ENCODE measurements at regions not wholly inside any gene's neighbourhood (a gene's known extent, or its start where the extent isn't known, plus 50 kb on each side); places are given as distances from the start of the nearest gene placed in this dataset.

- no peak for DNase-seq (ENCODE audit: low read depth, low spot score)
- H3K9ac ChIP-seq (ENCODE audit: low read length): no peak overlapping the region
- no peaks in the 10 kb centered on the region for H3K36me3 ChIP-seq (ENCODE audit: control insufficient read depth in 1 of 2, insufficient read depth in 2 of 2, low read length in 2 of 2)
- POLR2A ChIA-PET: no interaction called here
- intact Hi-C loops (cut with micrococcal nuclease): no loop called here
- H4K20me1 ChIP-seq (ENCODE audit: insufficient read depth): no peaks in the 10 kb centered on the region
- no peak overlapping the region for H2AFZ ChIP-seq (ENCODE audit: low read depth, low read length, poor library complexity, severe bottlenecking)
- H3K27ac ChIP-seq (ENCODE audit: low read depth, low read length): no peak overlapping the region
- no TSS peak for BruUV-seq (replicated peaks)
- H3K4me3 ChIP-seq (replicated peaks in 1 of 2; ENCODE audit: low read depth in 1 of 2, low read length in 2 of 2): no peak overlapping the region
- no peaks in the 10 kb centered on the region for H3K27me3 ChIP-seq (ENCODE audit: insufficient read depth, low read length)
- H3K9me3 ChIP-seq (ENCODE audit: control insufficient read depth in 1 of 2, insufficient read depth in 1 of 2, low read depth in 1 of 2, low read length in 2 of 2): no peaks in the 10 kb centered on the region
- no peak for TF ChIP-seq CBX3 (IDR thresholded peaks at IDR 0.05; ENCODE audit: low read depth)
- TF ChIP-seq, protein P1, sequence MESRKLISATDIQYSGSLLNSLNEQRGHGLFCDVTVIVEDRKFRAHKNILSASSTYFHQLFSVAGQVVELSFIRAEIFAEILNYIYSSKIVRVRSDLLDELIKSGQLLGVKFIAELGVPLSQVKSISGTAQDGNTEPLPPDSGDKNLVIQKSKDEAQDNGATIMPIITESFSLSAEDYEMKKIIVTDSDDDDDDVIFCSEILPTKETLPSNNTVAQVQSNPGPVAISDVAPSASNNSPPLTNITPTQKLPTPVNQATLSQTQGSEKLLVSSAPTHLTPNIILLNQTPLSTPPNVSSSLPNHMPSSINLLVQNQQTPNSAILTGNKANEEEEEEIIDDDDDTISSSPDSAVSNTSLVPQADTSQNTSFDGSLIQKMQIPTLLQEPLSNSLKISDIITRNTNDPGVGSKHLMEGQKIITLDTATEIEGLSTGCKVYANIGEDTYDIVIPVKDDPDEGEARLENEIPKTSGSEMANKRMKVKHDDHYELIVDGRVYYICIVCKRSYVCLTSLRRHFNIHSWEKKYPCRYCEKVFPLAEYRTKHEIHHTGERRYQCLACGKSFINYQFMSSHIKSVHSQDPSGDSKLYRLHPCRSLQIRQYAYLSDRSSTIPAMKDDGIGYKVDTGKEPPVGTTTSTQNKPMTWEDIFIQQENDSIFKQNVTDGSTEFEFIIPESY (IDR thresholded peaks at IDR 0.05; ENCODE audit: extremely low read depth, insufficient replicate concordance, low read length): no peak
- TF ChIP-seq POLR2AphosphoS5 (IDR thresholded peaks at IDR 0.05; ENCODE audit: low read depth, low read length): no peak
- TF ChIP-seq JUND (IDR thresholded peaks at IDR 0.05): no peak
- no peak for TF ChIP-seq CEBPB (IDR thresholded peaks at IDR 0.05; ENCODE audit: low read depth)
- no peak for TF ChIP-seq EGR1 (IDR thresholded peaks at IDR 0.05; ENCODE audit: low read depth)
- TF ChIP-seq, protein P2, sequence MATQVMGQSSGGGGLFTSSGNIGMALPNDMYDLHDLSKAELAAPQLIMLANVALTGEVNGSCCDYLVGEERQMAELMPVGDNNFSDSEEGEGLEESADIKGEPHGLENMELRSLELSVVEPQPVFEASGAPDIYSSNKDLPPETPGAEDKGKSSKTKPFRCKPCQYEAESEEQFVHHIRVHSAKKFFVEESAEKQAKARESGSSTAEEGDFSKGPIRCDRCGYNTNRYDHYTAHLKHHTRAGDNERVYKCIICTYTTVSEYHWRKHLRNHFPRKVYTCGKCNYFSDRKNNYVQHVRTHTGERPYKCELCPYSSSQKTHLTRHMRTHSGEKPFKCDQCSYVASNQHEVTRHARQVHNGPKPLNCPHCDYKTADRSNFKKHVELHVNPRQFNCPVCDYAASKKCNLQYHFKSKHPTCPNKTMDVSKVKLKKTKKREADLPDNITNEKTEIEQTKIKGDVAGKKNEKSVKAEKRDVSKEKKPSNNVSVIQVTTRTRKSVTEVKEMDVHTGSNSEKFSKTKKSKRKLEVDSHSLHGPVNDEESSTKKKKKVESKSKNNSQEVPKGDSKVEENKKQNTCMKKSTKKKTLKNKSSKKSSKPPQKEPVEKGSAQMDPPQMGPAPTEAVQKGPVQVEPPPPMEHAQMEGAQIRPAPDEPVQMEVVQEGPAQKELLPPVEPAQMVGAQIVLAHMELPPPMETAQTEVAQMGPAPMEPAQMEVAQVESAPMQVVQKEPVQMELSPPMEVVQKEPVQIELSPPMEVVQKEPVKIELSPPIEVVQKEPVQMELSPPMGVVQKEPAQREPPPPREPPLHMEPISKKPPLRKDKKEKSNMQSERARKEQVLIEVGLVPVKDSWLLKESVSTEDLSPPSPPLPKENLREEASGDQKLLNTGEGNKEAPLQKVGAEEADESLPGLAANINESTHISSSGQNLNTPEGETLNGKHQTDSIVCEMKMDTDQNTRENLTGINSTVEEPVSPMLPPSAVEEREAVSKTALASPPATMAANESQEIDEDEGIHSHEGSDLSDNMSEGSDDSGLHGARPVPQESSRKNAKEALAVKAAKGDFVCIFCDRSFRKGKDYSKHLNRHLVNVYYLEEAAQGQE (IDR thresholded peaks at IDR 0.05; ENCODE audit: low read depth): no peak
- TF ChIP-seq, protein P3, sequence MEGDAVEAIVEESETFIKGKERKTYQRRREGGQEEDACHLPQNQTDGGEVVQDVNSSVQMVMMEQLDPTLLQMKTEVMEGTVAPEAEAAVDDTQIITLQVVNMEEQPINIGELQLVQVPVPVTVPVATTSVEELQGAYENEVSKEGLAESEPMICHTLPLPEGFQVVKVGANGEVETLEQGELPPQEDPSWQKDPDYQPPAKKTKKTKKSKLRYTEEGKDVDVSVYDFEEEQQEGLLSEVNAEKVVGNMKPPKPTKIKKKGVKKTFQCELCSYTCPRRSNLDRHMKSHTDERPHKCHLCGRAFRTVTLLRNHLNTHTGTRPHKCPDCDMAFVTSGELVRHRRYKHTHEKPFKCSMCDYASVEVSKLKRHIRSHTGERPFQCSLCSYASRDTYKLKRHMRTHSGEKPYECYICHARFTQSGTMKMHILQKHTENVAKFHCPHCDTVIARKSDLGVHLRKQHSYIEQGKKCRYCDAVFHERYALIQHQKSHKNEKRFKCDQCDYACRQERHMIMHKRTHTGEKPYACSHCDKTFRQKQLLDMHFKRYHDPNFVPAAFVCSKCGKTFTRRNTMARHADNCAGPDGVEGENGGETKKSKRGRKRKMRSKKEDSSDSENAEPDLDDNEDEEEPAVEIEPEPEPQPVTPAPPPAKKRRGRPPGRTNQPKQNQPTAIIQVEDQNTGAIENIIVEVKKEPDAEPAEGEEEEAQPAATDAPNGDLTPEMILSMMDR (IDR thresholded peaks at IDR 0.05 in 2 of 3, conservative IDR thresholded peaks at IDR 0.05 in 1 of 3; ENCODE audit: borderline replicate concordance in 1 of 3, insufficient read depth in 1 of 3, low read depth in 2 of 3, low read length in 2 of 3): no peak
- TF ChIP-seq TCF7L2 (IDR thresholded peaks at IDR 0.05; ENCODE audit: borderline replicate concordance, extremely low read depth, insufficient read depth, insufficient read length): no peak
- RAD21 ChIA-PET (ENCODE audit: low non-redundant PET in 1 of 2, low total read pairs in 2 of 2, uncharacterized antibody in 2 of 2, unreplicated experiment in 2 of 2): no interaction called here
- H3K4me1 ChIP-seq (ENCODE audit: control insufficient read depth in 1 of 2, insufficient read depth in 2 of 2, low read length in 2 of 2): no peaks in the 10 kb centered on the region
- CTCF ChIA-PET: no interaction called here
- no peaks in the 10 kb centered on the region for H3K9me2 ChIP-seq (ENCODE audit: insufficient read depth)
- H3K4me2 ChIP-seq (ENCODE audit: low read length): no peak overlapping the region
- no peaks in the 10 kb centered on the region for H3K79me2 ChIP-seq (ENCODE audit: insufficient read depth, low read length)
- no peak for ATAC-seq
Observed at GRCh38 chr7:138184191-138184590, 107.9 kb downstream of the AKR1D1 start.

Measured in HCT116 (cell line).